ENCODE measurements at regions not wholly inside any gene's neighbourhood (a gene's known extent, or its start where the extent isn't known, plus 50 kb on each side); places are given as distances from the start of the nearest gene placed in this dataset.

DNA sequence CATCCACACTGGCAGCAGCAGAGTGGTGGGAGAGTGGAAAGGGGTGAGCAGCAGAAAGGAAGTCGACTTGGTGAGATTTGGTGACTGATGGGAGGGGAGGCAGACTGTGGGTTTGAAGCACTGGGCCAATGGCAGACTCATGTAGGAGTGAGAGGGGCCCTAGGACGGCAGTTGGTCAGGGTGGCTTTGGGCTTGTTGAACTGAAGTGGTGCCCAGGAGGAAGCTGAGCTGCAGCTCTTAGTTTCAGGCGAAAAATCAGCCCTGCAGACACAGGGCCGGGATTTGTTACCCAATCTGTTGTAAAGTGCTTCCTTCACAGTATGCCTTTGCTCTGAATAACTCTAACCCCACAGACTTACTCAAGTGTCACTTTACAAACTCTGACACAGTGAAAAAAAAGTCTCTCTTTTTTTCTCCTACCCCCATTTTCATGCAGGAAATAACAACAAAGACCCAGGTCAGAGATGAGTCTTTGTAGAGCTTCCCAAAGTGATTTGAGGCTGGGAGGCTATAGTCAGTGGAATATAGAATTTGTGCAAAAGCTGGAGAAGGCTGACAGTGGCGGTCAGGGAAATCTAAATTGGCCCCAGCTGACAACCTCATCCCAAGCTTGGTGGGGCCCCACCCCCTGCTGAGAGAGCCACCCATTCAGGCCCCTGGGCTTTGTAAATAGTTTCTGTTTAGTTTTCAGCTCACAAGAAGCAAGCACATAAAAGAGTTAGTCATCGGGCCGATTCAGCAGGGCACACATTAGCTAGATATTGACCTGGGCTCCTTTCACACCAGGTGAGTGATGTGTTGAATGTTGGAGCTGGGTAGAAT lies 226.9 kb downstream of the VAPA start:
- no peaks in the 10 kb centered on the region for H3K9me3 ChIP-seq (ENCODE audit: control insufficient read depth in 1 of 2, insufficient read depth in 1 of 2, low read depth in 1 of 2, low read length in 2 of 2)
- H3K4me1 ChIP-seq (ENCODE audit: control insufficient read depth in 1 of 2, insufficient read depth in 2 of 2, low read length in 2 of 2), result peaks cover 6 to 33% of the 10 kb centered on the region in 2 experiments
- peak overlapping the region; percentile 9; the same call in 1 of the 2 replicates for H3K4me2 ChIP-seq (ENCODE audit: low read length)
- H3K27ac ChIP-seq (ENCODE audit: low read depth, low read length), result no peak overlapping the region
- ChIA-PET CTCF (no interaction called here), POLR2A (no interaction called here), RAD21 (ENCODE audit: low non-redundant PET in 1 of 2, low total read pairs in 2 of 2, uncharacterized antibody in 2 of 2, unreplicated experiment in 2 of 2) (no interaction called here)
- no peak overlapping the region for H2AFZ ChIP-seq (ENCODE audit: low read depth, low read length, poor library complexity, severe bottlenecking)
- no peaks in the 10 kb centered on the region; the same call in 1 of the 2 replicates for H3K27me3 ChIP-seq (ENCODE audit: insufficient read depth, low read length)
- H3K36me3 ChIP-seq (ENCODE audit: control insufficient read depth in 1 of 2, insufficient read depth in 2 of 2, low read length in 2 of 2), result no peaks in the 10 kb centered on the region
- TF ChIP-seq ELF1 (IDR thresholded peaks at IDR 0.05; ENCODE audit: borderline replicate concordance, low read depth) (no peak), SP1 (IDR thresholded peaks at IDR 0.05; ENCODE audit: low read depth) (0 out of 2 replicates have a peak, but pooled peaks have one; percentile 10), ZNF274 (IDR thresholded peaks at IDR 0.05; ENCODE audit: low read depth, low read length) (no peak)
- intact Hi-C loops (cut with micrococcal nuclease), result no loop called here
- no peaks in the 10 kb centered on the region for H3K9me2 ChIP-seq (ENCODE audit: insufficient read depth)
- no peaks in the 10 kb centered on the region for H3K79me2 ChIP-seq (ENCODE audit: insufficient read depth, low read length)
- no peak overlapping the region for H3K9ac ChIP-seq (ENCODE audit: low read length)
- BruUV-seq (replicated peaks), result no TSS peak
- H3K4me3 ChIP-seq (replicated peaks in 1 of 2; ENCODE audit: low read depth in 1 of 2, low read length in 2 of 2), result no peak overlapping the region
- DNase-seq (ENCODE audit: low read depth, low spot score), result no peak
- ATAC-seq, result peak; percentile 14; the same call in 1 of the 2 replicates
- no peaks in the 10 kb centered on the region for H4K20me1 ChIP-seq (ENCODE audit: insufficient read depth)

DNA sequence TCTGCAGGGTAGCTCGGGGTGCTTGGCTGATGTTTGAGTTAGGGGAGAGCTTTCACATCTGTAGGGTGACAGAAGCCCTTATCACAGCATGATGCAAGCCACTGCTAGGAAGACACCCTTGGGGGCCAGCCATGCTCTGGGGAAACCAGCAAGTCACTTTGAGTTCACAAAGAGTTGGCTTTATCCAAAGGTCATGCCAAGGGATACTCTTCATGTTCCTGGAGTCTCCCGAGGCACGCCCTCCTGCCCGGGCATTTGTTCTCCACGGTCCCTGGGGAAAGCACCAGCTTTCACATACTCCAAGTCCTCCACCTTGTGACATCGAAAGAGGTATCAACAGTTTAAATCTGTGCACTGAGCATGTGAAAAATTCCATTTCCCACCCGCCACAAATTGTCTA lies 227.7 kb downstream of the VAPA start:
- intact Hi-C loops (cut with micrococcal nuclease), result no loop called here
- no peaks in the 10 kb centered on the region; the same call in 1 of the 2 replicates for H3K27me3 ChIP-seq (ENCODE audit: insufficient read depth, low read length)
- ChIA-PET CTCF (no interaction called here), POLR2A (no interaction called here), RAD21 (ENCODE audit: low non-redundant PET in 1 of 2, low total read pairs in 2 of 2, uncharacterized antibody in 2 of 2, unreplicated experiment in 2 of 2) (no interaction called here)
- no peak overlapping the region for H3K27ac ChIP-seq (ENCODE audit: low read depth, low read length)
- H3K4me1 ChIP-seq (ENCODE audit: control insufficient read depth in 1 of 2, insufficient read depth in 2 of 2, low read length in 2 of 2), result peaks cover 6 to 33% of the 10 kb centered on the region in 2 experiments
- no peak overlapping the region for H2AFZ ChIP-seq (ENCODE audit: low read depth, low read length, poor library complexity, severe bottlenecking)
- ATAC-seq (no peak), DNase-seq (ENCODE audit: low read depth, low spot score) (no peak)
- H3K9ac ChIP-seq (ENCODE audit: low read length), result no peak overlapping the region
- no peak overlapping the region for H3K4me3 ChIP-seq (replicated peaks in 1 of 2; ENCODE audit: low read depth in 1 of 2, low read length in 2 of 2)
- H3K9me2 ChIP-seq (ENCODE audit: insufficient read depth), result no peaks in the 10 kb centered on the region
- H3K79me2 ChIP-seq (ENCODE audit: insufficient read depth, low read length), result no peaks in the 10 kb centered on the region
- H3K9me3 ChIP-seq (ENCODE audit: control insufficient read depth in 1 of 2, insufficient read depth in 1 of 2, low read depth in 1 of 2, low read length in 2 of 2), result no peaks in the 10 kb centered on the region
- H3K4me2 ChIP-seq (ENCODE audit: low read length), result no peak overlapping the region
- H4K20me1 ChIP-seq (ENCODE audit: insufficient read depth), result no peaks in the 10 kb centered on the region
- no TSS peak for BruUV-seq (replicated peaks)
- H3K36me3 ChIP-seq (ENCODE audit: control insufficient read depth in 1 of 2, insufficient read depth in 2 of 2, low read length in 2 of 2), result no peaks in the 10 kb centered on the region
- TF ChIP-seq ZFX (IDR thresholded peaks at IDR 0.05) (no peak), POLR2A (IDR thresholded peaks at IDR 0.05; ENCODE audit: borderline replicate concordance, extremely low read depth, insufficient read depth, insufficient read length) (no peak), JUND (IDR thresholded peaks at IDR 0.05) (no peak), POLR2AphosphoS5 (IDR thresholded peaks at IDR 0.05; ENCODE audit: low read depth, low read length) (no peak), RAD21 (IDR thresholded peaks at IDR 0.05; ENCODE audit: low read depth) (no peak), SIN3A (IDR thresholded peaks at IDR 0.05; ENCODE audit: low read depth) (no peak), EZH2 (IDR thresholded peaks at IDR 0.05) (no peak)

Measured in HCT116 (cell line).